Chondrocyte (in vitro differentiated cells): ENCODE measurements at regions not wholly inside any gene's neighbourhood (a gene's known extent, or its start where the extent isn't known, plus 50 kb on each side); places are given as distances from the start of the nearest gene placed in this dataset.
A peak's percentile ranks its signal among the peaks of the same experiment; 100 is the strongest.

ENCODE experiments used
- DNase-seq: peaks from one replicate; pipeline ENCODE4 v3.0.0; 2021; ENCODE audit warnings: mixed read lengths, low spot score
- H3K27ac Mint-ChIP-seq: one replicate; pipeline ENCODE4 v1.8.0; 2021; ENCODE audit warnings: mild to moderate bottlenecking, moderate library complexity, mixed read lengths; ENCODE audit not compliant: unreplicated experiment
- H3K27me3 Mint-ChIP-seq: 2 replicates; pipeline ENCODE4 v1.8.0; 2021; ENCODE audit warnings: low read depth, mixed read lengths
- H3K36me3 Mint-ChIP-seq: 2 replicates; pipeline ENCODE4 v1.8.0; 2021; ENCODE audit warnings: low read depth, mixed read lengths
- H3K4me1 Mint-ChIP-seq: 2 replicates; pipeline ENCODE4 v1.8.0; 2021; ENCODE audit warnings: low read depth, mild to moderate bottlenecking, mixed read lengths
- H3K4me3 Mint-ChIP-seq: one replicate; pipeline ENCODE4 v1.8.0; 2021; ENCODE audit warnings: mild to moderate bottlenecking, moderate library complexity, mixed read lengths; ENCODE audit not compliant: unreplicated experiment
- H3K9me3 Mint-ChIP-seq: 2 replicates; pipeline ENCODE4 v1.8.0; 2021; ENCODE audit warnings: low read depth, mixed read lengths
- TF ChIP-seq, protein P1 (sequence below): fragments of 200-600 bp; sonication (generic); IDR thresholded peaks from 2 replicates; pipeline ENCODE4 v1.5.0; 2021; ENCODE audit warnings: antibody characterized with exemption, mild to moderate bottlenecking, moderate library complexity

GRCh38 chr4:181475359-181475758, 767.8 kb upstream of the TENM3 start:
- Mint-ChIP-seq H3K9me3 (no peaks in the 10 kb centered on the region), H3K27ac (no peak overlapping the region), H3K36me3 (no peaks in the 10 kb centered on the region), H3K27me3 (no peaks in the 10 kb centered on the region), H3K4me3 (no peak overlapping the region), H3K4me1 (peaks cover 9% of the 10 kb centered on the region)
- DNase-seq = no peak
- TF ChIP-seq, protein P1, sequence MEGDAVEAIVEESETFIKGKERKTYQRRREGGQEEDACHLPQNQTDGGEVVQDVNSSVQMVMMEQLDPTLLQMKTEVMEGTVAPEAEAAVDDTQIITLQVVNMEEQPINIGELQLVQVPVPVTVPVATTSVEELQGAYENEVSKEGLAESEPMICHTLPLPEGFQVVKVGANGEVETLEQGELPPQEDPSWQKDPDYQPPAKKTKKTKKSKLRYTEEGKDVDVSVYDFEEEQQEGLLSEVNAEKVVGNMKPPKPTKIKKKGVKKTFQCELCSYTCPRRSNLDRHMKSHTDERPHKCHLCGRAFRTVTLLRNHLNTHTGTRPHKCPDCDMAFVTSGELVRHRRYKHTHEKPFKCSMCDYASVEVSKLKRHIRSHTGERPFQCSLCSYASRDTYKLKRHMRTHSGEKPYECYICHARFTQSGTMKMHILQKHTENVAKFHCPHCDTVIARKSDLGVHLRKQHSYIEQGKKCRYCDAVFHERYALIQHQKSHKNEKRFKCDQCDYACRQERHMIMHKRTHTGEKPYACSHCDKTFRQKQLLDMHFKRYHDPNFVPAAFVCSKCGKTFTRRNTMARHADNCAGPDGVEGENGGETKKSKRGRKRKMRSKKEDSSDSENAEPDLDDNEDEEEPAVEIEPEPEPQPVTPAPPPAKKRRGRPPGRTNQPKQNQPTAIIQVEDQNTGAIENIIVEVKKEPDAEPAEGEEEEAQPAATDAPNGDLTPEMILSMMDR = no peak

DNA sequence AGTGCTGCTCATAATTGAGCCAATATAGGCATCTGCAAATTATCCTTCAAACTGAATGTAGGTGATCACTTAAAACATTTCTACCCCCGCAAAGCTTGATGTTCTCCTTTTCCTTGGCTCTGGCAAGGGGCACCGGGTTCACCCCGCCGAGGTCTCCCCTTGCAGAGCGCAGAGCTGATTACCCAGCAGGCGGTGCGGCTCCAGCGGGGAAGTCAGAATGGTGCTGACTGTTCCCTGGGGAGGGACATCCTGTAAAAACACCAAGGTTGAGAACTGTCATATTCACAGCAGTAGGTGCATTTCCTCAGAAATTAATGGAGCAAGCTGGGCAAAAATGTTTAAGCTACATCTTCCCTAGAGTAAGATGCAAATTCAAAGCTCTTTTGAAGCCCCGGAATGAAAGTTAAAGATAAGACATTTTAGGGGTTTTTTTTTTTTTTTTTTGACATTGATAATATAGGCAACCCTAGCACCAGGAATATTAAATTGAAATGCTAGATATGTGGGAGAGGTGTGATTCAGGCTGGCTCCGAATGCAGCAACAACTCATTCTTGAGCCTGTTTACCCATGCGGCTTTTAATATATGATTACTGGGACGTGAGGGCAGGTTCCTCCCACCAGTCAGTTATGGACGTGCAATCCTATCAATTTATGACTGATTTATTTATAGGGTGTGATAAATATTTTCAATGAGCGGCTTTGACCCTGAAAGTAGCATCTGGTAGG, 767.3 kb upstream of the TENM3 start:
- Mint-ChIP-seq H3K4me3 (peak overlapping the region; percentile 71), H3K9me3 (no peaks in the 10 kb centered on the region), H3K36me3 (no peaks in the 10 kb centered on the region), H3K27me3 (no peaks in the 10 kb centered on the region), H3K27ac (no peak overlapping the region), H3K4me1 (peaks cover 9% of the 10 kb centered on the region)
- DNase-seq = no peak
- TF ChIP-seq, protein P1 = no peak

- Mint-ChIP-seq H3K9me3 (no peaks in the 10 kb centered on the region), H3K27ac (no peak overlapping the region), H3K4me1 (peaks cover 9% of the 10 kb centered on the region), H3K4me3 (no peak overlapping the region), H3K27me3 (no peaks in the 10 kb centered on the region), H3K36me3 (no peaks in the 10 kb centered on the region)
- no peak for DNase-seq
- TF ChIP-seq, protein P1 = no peak
Observed at GRCh38 chr4:181476508-181476890, 766.7 kb upstream of the TENM3 start.

GRCh38 chr4:181477591-181477990, 765.6 kb upstream of the TENM3 start:
- H3K27me3 Mint-ChIP-seq = no peaks in the 10 kb centered on the region
- DNase-seq = no peak
- H3K36me3 Mint-ChIP-seq = no peaks in the 10 kb centered on the region
- no peaks in the 10 kb centered on the region for H3K9me3 Mint-ChIP-seq
- peaks cover 9% of the 10 kb centered on the region for H3K4me1 Mint-ChIP-seq
- no peak overlapping the region for H3K4me3 Mint-ChIP-seq
- H3K27ac Mint-ChIP-seq = no peak overlapping the region
- TF ChIP-seq, protein P1 = no peak

GRCh38 chr4:181478656-181479055, 764.5 kb upstream of the TENM3 start:
- Mint-ChIP-seq H3K9me3 (no peaks in the 10 kb centered on the region), H3K4me1 (peaks cover 9% of the 10 kb centered on the region), H3K27me3 (no peaks in the 10 kb centered on the region), H3K4me3 (no peak overlapping the region), H3K36me3 (no peaks in the 10 kb centered on the region), H3K27ac (no peak overlapping the region)
- DNase-seq = no peak
- TF ChIP-seq, protein P1 = no peak
